Panc1 (cell line): ENCODE measurements at regions not wholly inside any gene's neighbourhood (a gene's known extent, or its start where the extent isn't known, plus 50 kb on each side); places are given as distances from the start of the nearest gene placed in this dataset.

ENCODE experiments used
- ATAC-seq: fragments of 200-7000 bp; cut with Tn5 transposase; 2 replicates; pipeline ENCODE4 v1.9.1; 2020; ENCODE audit warnings: mild to moderate bottlenecking, moderate library complexity
- BruUV-seq: library from RNA; stranded (reverse); fragments of 400-500 nt; replicated peaks from 2 replicates; lab custom pipeline; 2021; lab: Mats Ljungman, UMichigan
- CTCF ChIA-PET: fragments of 300-600 bp; sonication (Branson Sonifier 250); formaldehyde crosslinking; loops from one replicate; lab custom pipeline; 2022; ENCODE audit warnings: antibody characterized with exemption; lab: Charles Lee
- POLR2A ChIA-PET: fragments of 300-600 bp; sonication (Branson Sonifier 250); formaldehyde crosslinking; loops from one replicate; lab custom pipeline; 2022; ENCODE audit warnings: antibody characterized with exemption; lab: Charles Lee
- DNase-seq: peaks from one replicate; pipeline ENCODE4 v3.0.0-alpha.2; 2010; ENCODE audit warnings: low read depth, low spot score
- H3K27ac ChIP-seq: 2 replicates; pipeline ENCODE4 v1.5.1; 2011; ENCODE audit warnings: mild to moderate bottlenecking, low read length, inconsistent platforms
- H3K27me3 ChIP-seq: fragments of 200-500 bp; sonication (Bioruptor generic); 2 replicates; pipeline ENCODE4 v1.6.0; 2014; ENCODE audit warnings: low read length, inconsistent platforms; ENCODE audit not compliant: control insufficient read depth, insufficient read depth
- H3K36me3 ChIP-seq: fragments of 200-500 bp; sonication (Bioruptor generic); 2 replicates; pipeline ENCODE4 v1.5.1; 2014; ENCODE audit warnings: inconsistent platforms, mild to moderate bottlenecking, low read length, moderate library complexity; ENCODE audit not compliant: control insufficient read depth, insufficient read depth
- H3K4me1 ChIP-seq: 2 replicates; pipeline ENCODE4 v1.5.1; 2011; ENCODE audit warnings: inconsistent platforms, mild to moderate bottlenecking, low read length, moderate library complexity; ENCODE audit not compliant: control insufficient read depth, insufficient read depth
- H3K4me3 ChIP-seq, 2 experiments: 2 replicates each; pipeline ENCODE4 v1.5.1; 2011 to 2012; ENCODE audit warnings: low read depth in 2 of 2, low read length in 2 of 2, mild to moderate bottlenecking in 2 of 2, inconsistent platforms in 1 of 2, moderate library complexity in 1 of 2
- H3K9me3 ChIP-seq: fragments of 200-500 bp; sonication (Bioruptor generic); 2 replicates; pipeline ENCODE4 v1.5.1; 2014; ENCODE audit warnings: low read depth, mild to moderate bottlenecking, inconsistent platforms, low read length, moderate library complexity; ENCODE audit not compliant: control insufficient read depth, insufficient read depth
- CTCF ChIP-seq: fragments of 450-650 bp; IDR thresholded peaks from 2 replicates; pipeline ENCODE4 v1.5.1; 2017; ENCODE audit warnings: mild to moderate bottlenecking
- POLR2AphosphoS5 ChIP-seq: IDR thresholded peaks from 2 replicates; pipeline ENCODE4 v1.6.1; 2012; ENCODE audit warnings: mild to moderate bottlenecking, low read depth, low read length, moderate library complexity
- SIN3A ChIP-seq: IDR thresholded peaks from 2 replicates; pipeline ENCODE4 v1.6.1; 2012; ENCODE audit warnings: low read depth, mild to moderate bottlenecking, low read length, moderate library complexity, borderline replicate concordance; ENCODE audit not compliant: insufficient read depth
- TCF7L2 ChIP-seq: IDR thresholded peaks from 2 replicates; pipeline ENCODE4 v1.6.1; 2011; ENCODE audit warnings: mild to moderate bottlenecking, low read depth, low read length, inconsistent platforms
- in situ Hi-C: cut with HindIII; loops from 2 replicates; pipeline ENCODE4 v1.10.0; 2016; ENCODE audit warnings: low sequenced_read_pairs, low pct_unique_long_range_greater_than_20kb
- intact Hi-C: fragments of 100-400 bp; cut with micrococcal nuclease; formaldehyde crosslinking; loops from one replicate; pipeline ENCODE4 v1.10.0; 2022; ENCODE audit not compliant: unreplicated experiment
- TF ChIP-seq, protein P1 (sequence below), 2 experiments: IDR thresholded peaks; 2 replicates each; pipeline ENCODE4 v1.6.1; 2011 to 2012; ENCODE audit warnings: low read depth in 2 of 2, control low read depth in 1 of 2, low read length in 1 of 2, mild to moderate bottlenecking in 1 of 2, moderate library complexity in 1 of 2; ENCODE audit not compliant: insufficient read depth in 1 of 2

- Histone ChIP-seq H3K4me3 (no peak overlapping the region), H3K27me3 (0 out of 2 replicates have a peak, but pooled peaks cover 4% of the 10 kb centered on the region), H3K27ac (no peak overlapping the region), H3K36me3 (no peaks in the 10 kb centered on the region), H3K4me1 (no peaks in the 10 kb centered on the region), H3K9me3 (no peaks in the 10 kb centered on the region)
- no peak for DNase-seq
- ATAC-seq = no peak
- in situ Hi-C loops (no loop called here), intact Hi-C loops (no loop called here)
- POLR2A ChIA-PET = no interaction called here
- BruUV-seq = no TSS peak
- TF ChIP-seq CTCF (no peak), TCF7L2 (no peak), SIN3A (no peak), POLR2AphosphoS5 (no peak)
- TF ChIP-seq, protein P1, sequence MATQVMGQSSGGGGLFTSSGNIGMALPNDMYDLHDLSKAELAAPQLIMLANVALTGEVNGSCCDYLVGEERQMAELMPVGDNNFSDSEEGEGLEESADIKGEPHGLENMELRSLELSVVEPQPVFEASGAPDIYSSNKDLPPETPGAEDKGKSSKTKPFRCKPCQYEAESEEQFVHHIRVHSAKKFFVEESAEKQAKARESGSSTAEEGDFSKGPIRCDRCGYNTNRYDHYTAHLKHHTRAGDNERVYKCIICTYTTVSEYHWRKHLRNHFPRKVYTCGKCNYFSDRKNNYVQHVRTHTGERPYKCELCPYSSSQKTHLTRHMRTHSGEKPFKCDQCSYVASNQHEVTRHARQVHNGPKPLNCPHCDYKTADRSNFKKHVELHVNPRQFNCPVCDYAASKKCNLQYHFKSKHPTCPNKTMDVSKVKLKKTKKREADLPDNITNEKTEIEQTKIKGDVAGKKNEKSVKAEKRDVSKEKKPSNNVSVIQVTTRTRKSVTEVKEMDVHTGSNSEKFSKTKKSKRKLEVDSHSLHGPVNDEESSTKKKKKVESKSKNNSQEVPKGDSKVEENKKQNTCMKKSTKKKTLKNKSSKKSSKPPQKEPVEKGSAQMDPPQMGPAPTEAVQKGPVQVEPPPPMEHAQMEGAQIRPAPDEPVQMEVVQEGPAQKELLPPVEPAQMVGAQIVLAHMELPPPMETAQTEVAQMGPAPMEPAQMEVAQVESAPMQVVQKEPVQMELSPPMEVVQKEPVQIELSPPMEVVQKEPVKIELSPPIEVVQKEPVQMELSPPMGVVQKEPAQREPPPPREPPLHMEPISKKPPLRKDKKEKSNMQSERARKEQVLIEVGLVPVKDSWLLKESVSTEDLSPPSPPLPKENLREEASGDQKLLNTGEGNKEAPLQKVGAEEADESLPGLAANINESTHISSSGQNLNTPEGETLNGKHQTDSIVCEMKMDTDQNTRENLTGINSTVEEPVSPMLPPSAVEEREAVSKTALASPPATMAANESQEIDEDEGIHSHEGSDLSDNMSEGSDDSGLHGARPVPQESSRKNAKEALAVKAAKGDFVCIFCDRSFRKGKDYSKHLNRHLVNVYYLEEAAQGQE (IDR thresholded peaks at IDR 0.05; ENCODE audit: insufficient read depth in 1 of 2, low read depth in 2 of 2, low read length in 1 of 2) = no peak
- CTCF ChIA-PET = no interaction called here
Measured at GRCh38 chr18:73986711-73987110, 160.9 kb downstream of the FBXO15 start.

GRCh38 chr18:73985855-73986625 lies 161.6 kb downstream of the FBXO15 start:
- H3K9me3 ChIP-seq = no peaks in the 10 kb centered on the region
- no TSS peak for BruUV-seq
- CTCF ChIA-PET = no interaction called here
- H3K4me1 ChIP-seq = no peaks in the 10 kb centered on the region
- no peak overlapping the region for H3K4me3 ChIP-seq
- ATAC-seq = no peak
- no peak for DNase-seq
- no peak overlapping the region for H3K27ac ChIP-seq
- intact Hi-C loops (no loop called here), in situ Hi-C loops (no loop called here)
- H3K36me3 ChIP-seq = no peaks in the 10 kb centered on the region
- POLR2A ChIA-PET = no interaction called here
- TF ChIP-seq TCF7L2 (no peak), POLR2AphosphoS5 (no peak), SIN3A (no peak), CTCF (no peak)
- TF ChIP-seq, protein P1 (IDR thresholded peaks at IDR 0.05; ENCODE audit: insufficient read depth in 1 of 2, low read depth in 2 of 2, low read length in 1 of 2) = no peak
- 0 out of 2 replicates have a peak, but pooled peaks cover 4% of the 10 kb centered on the region for H3K27me3 ChIP-seq
